DOHH2 (cell line): ENCODE measurements at regions not wholly inside any gene's neighbourhood (a gene's known extent, or its start where the extent isn't known, plus 50 kb on each side); places are given as distances from the start of the nearest gene placed in this dataset.

Source experiments
- H3F3A ChIP-seq: fragments of 200-600 bp; sonication (generic), shearing (Covaris generic); 2 replicates; pipeline ENCODE4 v1.6.0; 2016; ENCODE audit warnings: antibody characterized with exemption, mild to moderate bottlenecking; ENCODE audit not compliant: control insufficient read depth, insufficient read depth
- H3K27ac ChIP-seq: fragments of 200-600 bp; sonication (generic); 2 replicates; pipeline ENCODE4 v1.5.1; 2014; ENCODE audit warnings: low read depth, mild to moderate bottlenecking, low read length, moderate library complexity
- H3K27me3 ChIP-seq: fragments of 200-600 bp; sonication (generic); 2 replicates; pipeline ENCODE4 v1.6.1; 2014; ENCODE audit warnings: mild to moderate bottlenecking, low read length, mixed read lengths; ENCODE audit not compliant: control insufficient read depth
- H3K36me3 ChIP-seq: fragments of 200-600 bp; sonication (generic); 2 replicates; pipeline ENCODE4 v1.6.1; 2014; ENCODE audit warnings: mild to moderate bottlenecking, low read length, moderate library complexity, mixed read lengths; ENCODE audit not compliant: control insufficient read depth
- H3K4me1 ChIP-seq: fragments of 200-600 bp; sonication (generic); 2 replicates; pipeline ENCODE4 v1.6.1; 2014; ENCODE audit warnings: mild to moderate bottlenecking, low read length, mixed read lengths; ENCODE audit not compliant: control insufficient read depth
- H3K4me2 ChIP-seq: fragments of 200-600 bp; sonication (generic); 2 replicates; pipeline ENCODE4 v1.6.0; 2014; ENCODE audit warnings: mild to moderate bottlenecking, low read length, moderate library complexity
- H3K4me3 ChIP-seq: fragments of 200-600 bp; sonication (generic); 2 replicates; pipeline ENCODE4 v1.5.1; 2014; ENCODE audit warnings: mild to moderate bottlenecking, low read length, mixed read lengths
- H3K79me2 ChIP-seq: fragments of 200-600 bp; sonication (generic); 2 replicates; pipeline ENCODE4 v1.6.1; 2014; ENCODE audit warnings: mild to moderate bottlenecking, low read length, mixed read lengths; ENCODE audit not compliant: control insufficient read depth
- H3K9me2 ChIP-seq: fragments of 200-600 bp; sonication (generic); replicated peaks from 2 replicates; pipeline ENCODE4 v1.6.1; 2014; ENCODE audit warnings: mild to moderate bottlenecking, low read length, mixed read lengths; ENCODE audit not compliant: control insufficient read depth
- H3K9me3 ChIP-seq: fragments of 200-600 bp; sonication (generic); 2 replicates; pipeline ENCODE4 v1.6.1; 2014; ENCODE audit warnings: antibody characterized with exemption, low read length, mixed read lengths; ENCODE audit not compliant: control insufficient read depth, insufficient read depth
- H4K20me1 ChIP-seq: fragments of 200-600 bp; sonication (generic); 2 replicates; pipeline ENCODE4 v1.6.0; 2014; ENCODE audit warnings: low read depth, mild to moderate bottlenecking, antibody characterized with exemption, low read length, moderate library complexity; ENCODE audit not compliant: control insufficient read depth, insufficient read depth
- CTCF ChIP-seq: fragments of 200-600 bp; sonication (generic); IDR thresholded peaks from one replicate; pipeline ENCODE4 v1.5.1; 2014; ENCODE audit warnings: antibody characterized with exemption, mild to moderate bottlenecking, low read depth, low read length; ENCODE audit not compliant: poor library complexity, severe bottlenecking
- EZH2phosphoT487 ChIP-seq: fragments of 200-600 bp; sonication (generic); IDR thresholded peaks from 2 replicates; pipeline ENCODE4 v1.6.1; 2017; ENCODE audit warnings: borderline replicate concordance, mild to moderate bottlenecking, antibody characterized with exemption, low read length, moderate library complexity, mixed read lengths

GRCh38 chr2:145927131-145927950 is 1407.4 kb upstream of the ZEB2 start:
- Histone ChIP-seq H4K20me1 (no peaks in the 10 kb centered on the region), H3K27me3 (no peaks in the 10 kb centered on the region), H3K4me2 (no peak overlapping the region), H3K9me2 (no peaks in the 10 kb centered on the region), H3K36me3 (no peaks in the 10 kb centered on the region), H3K4me1 (peaks cover 9% of the 10 kb centered on the region), H3F3A (no peaks in the 10 kb centered on the region), H3K79me2 (no peaks in the 10 kb centered on the region), H3K27ac (no peak overlapping the region), H3K9me3 (no peaks in the 10 kb centered on the region), H3K4me3 (no peak overlapping the region)
- TF ChIP-seq EZH2phosphoT487 = no peak
- no peak for TF ChIP-seq CTCF

- Histone ChIP-seq H3K79me2 (no peaks in the 10 kb centered on the region), H3K4me1 (peaks cover 6% of the 10 kb centered on the region; the same call in 1 of the 2 replicates), H3F3A (no peaks in the 10 kb centered on the region), H3K9me3 (no peaks in the 10 kb centered on the region), H3K27ac (no peak overlapping the region), H4K20me1 (no peaks in the 10 kb centered on the region), H3K9me2 (no peaks in the 10 kb centered on the region), H3K4me2 (no peak overlapping the region), H3K36me3 (no peaks in the 10 kb centered on the region), H3K4me3 (no peak overlapping the region), H3K27me3 (no peaks in the 10 kb centered on the region)
- no peak for TF ChIP-seq EZH2phosphoT487
- TF ChIP-seq CTCF = no peak
These were observed 1405.7 kb upstream of the ZEB2 start for GRCh38 chr2:145925591-145925990.

- no peaks in the 10 kb centered on the region for H3K27me3 ChIP-seq
- no peaks in the 10 kb centered on the region for H3K9me2 ChIP-seq
- H3K4me3 ChIP-seq = no peak overlapping the region
- H3F3A ChIP-seq = no peaks in the 10 kb centered on the region
- no peaks in the 10 kb centered on the region for H4K20me1 ChIP-seq
- no peaks in the 10 kb centered on the region for H3K79me2 ChIP-seq
- H3K36me3 ChIP-seq = no peaks in the 10 kb centered on the region
- H3K4me1 ChIP-seq = no peaks in the 10 kb centered on the region
- H3K27ac ChIP-seq = no peak overlapping the region
- TF ChIP-seq EZH2phosphoT487 (no peak), CTCF (no peak)
- no peaks in the 10 kb centered on the region for H3K9me3 ChIP-seq
- no peak overlapping the region for H3K4me2 ChIP-seq
These were observed 1399.6 kb upstream of the ZEB2 start for GRCh38 chr2:145919477-145919876.
